ENCODE measurements at regions not wholly inside any gene's neighbourhood (a gene's known extent, or its start where the extent isn't known, plus 50 kb on each side); places are given as distances from the start of the nearest gene placed in this dataset.
"Not testable (repeated sequence)": the region's sequence is repeated elsewhere in the genome, so short reads cannot be mapped to it uniquely, and the experiment has no call there.

- no peak for DNase-seq (ENCODE audit: low read depth)
- H3K4me3 ChIP-seq (ENCODE audit: low read depth, low read length) = no peak overlapping the region
These were observed 1589.1 kb upstream of the SPRY2 start for GRCh38 chr13:81929988-81930387.

DNA sequence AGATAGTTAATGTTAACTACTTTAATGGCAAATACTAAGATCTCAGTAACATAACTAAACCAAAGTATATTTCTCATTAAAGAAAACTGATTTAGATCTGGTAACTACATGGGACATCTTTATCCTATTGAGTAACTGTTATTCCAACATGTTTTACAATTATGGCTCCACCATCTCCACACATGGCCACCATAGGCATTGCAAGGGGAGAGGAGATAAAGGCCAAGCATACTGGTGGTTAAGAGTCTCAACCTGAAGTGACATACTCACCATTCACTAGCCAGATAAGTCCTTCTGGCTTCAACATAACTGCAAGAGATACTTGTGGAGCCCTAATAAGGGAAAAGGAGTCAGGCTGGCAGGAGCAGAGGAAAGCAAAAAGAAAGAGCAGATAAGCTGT lies 1586.4 kb upstream of the SPRY2 start:
- no peak overlapping the region for H3K4me3 ChIP-seq (ENCODE audit: low read depth, low read length)
- DNase-seq (ENCODE audit: low read depth) = no peak

GRCh38 chr13:81917810-81918209 lies 1576.9 kb upstream of the SPRY2 start:
- H3K4me3 ChIP-seq (ENCODE audit: low read depth, low read length) = no peak overlapping the region
- DNase-seq (ENCODE audit: low read depth) = no peak

DNA sequence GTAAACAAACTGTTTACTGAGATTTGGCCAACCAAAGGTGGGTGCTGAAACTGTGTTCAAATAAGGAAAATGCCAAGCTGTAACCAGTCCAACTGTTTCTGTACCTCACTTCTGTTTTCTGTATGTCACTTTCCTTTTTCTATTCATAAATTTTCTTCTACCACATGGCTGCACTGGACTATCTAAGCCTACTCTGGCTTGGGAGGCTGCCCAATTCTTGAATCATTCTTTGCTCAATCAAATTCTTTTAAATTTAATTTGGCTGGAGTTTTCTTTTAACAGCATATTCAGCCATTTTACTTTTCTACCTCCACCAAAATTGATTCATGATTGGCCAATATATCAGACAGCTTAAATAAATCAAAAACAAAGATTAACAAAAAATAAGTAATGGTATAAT lies 1575.5 kb upstream of the SPRY2 start:
- H3K4me3 ChIP-seq (ENCODE audit: low read depth, low read length) = no peak overlapping the region
- DNase-seq (ENCODE audit: low read depth) = no peak

DNA sequence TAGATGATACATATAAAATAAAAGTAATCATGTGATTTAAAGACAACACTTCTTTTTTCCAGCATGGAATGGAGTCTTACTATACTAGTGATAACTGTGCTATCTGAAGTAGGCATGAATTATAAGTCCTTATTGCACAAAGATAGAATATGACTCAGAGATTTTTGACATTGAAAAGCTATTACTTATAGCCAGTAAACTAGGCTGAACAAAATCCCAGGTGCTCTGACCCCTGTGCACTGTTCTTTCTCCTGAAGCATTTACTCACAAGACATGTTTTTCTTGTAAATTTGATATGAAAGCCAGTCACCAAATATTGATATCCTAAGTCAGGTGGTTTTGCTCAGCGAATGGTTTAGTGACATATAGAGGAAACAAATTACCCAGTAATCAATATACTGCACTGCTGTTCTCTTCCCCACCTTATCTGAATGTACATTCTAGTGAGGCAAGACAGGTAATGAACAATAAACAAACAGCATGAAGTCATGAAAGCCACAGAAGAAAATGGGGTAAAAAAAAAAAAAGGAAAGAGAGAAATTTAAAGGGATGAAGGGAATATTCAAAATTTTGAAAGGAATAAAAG lies 1567.0 kb upstream of the SPRY2 start:
- H3K4me3 ChIP-seq (ENCODE audit: low read depth, low read length) = no peak overlapping the region
- DNase-seq (ENCODE audit: low read depth) = no peak

DNA sequence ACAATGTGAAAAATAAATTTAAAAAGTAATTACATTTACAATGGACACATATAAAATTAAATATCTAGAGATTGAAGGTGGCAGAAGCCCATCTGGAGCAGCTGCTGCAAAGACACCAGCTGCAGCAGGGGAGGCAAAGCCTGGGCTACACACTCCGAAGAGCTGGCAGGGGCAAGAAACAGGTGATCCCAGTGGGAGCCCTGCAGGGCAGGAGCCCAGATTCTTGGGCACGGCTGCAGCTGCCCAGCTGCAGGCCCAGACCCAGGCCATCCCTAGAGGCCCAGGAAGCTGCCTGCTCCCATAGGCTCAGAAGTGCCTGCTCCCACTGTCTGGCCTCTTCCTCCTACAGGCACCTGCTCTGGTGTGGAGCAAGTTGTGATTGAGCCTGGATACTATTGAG lies 1547.9 kb upstream of the SPRY2 start:
- DNase-seq (ENCODE audit: low read depth) = no peak
- H3K4me3 ChIP-seq (ENCODE audit: low read depth, low read length) = no peak overlapping the region

GRCh38 chr13:81874681-81875661 lies 1534.0 kb upstream of the SPRY2 start:
- DNase-seq (ENCODE audit: low read depth) = no peak
- H3K4me3 ChIP-seq (ENCODE audit: low read depth, low read length) = no peak overlapping the region

- H3K4me3 ChIP-seq (ENCODE audit: low read depth, low read length) = no peak overlapping the region
- DNase-seq (ENCODE audit: low read depth) = no peak
These were observed 1533.3 kb upstream of the SPRY2 start for GRCh38 chr13:81874253-81874652.

DNA sequence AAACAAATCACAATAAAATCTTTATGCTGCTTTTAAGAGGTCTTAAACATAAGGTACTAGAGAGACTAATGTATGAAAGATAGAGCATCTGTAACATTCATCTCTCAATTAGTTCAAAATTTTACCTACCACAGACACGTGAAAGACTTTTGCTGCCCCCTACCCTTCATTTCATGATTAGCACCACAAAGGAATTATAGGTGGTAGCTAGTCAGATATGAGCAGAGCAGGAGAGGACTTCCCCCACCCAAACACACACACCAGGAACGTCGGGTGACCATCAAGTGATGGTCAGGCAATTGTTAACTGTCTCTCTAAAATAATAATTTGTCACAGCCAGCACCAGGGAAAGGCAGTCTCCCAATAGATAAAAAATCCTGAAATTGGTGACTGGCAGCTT lies 1531.7 kb upstream of the SPRY2 start:
- H3K4me3 ChIP-seq (ENCODE audit: low read depth, low read length) = no peak overlapping the region
- DNase-seq (ENCODE audit: low read depth) = no peak

DNA sequence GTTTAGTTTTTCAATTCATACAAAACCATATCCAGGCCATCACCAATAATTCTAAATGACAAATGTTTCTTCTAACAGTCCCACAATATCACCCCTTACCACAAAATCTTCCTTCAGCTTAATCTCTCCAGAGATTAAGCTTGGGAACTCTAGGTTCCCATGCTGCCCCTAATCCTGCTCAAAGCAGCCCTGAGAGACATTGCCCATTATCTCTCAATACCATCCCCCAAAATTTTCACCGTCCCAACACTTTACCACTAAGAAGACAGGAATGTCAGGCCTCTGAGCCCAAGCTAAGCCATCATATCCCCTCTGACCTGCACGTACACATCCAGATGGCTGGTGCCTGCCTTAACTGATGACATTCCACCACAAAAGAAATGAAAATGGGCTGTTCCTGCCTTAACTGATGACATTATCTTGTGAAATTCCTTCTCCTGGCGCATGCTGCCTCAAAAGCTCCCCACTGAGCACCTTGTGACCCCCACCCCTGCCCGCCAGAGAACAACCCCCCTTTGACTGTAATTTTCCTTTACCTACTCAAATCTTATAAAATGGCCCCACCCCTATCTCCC lies 1530.9 kb upstream of the SPRY2 start:
- not testable (repeated sequence) for H3K4me3 ChIP-seq (ENCODE audit: low read depth, low read length); DNase-seq (ENCODE audit: low read depth)

- H3K4me3 ChIP-seq (ENCODE audit: low read depth, low read length) = no peak overlapping the region
- no peak for DNase-seq (ENCODE audit: low read depth)
These were observed 1507.4 kb upstream of the SPRY2 start for GRCh38 chr13:81848291-81848690.

DNA sequence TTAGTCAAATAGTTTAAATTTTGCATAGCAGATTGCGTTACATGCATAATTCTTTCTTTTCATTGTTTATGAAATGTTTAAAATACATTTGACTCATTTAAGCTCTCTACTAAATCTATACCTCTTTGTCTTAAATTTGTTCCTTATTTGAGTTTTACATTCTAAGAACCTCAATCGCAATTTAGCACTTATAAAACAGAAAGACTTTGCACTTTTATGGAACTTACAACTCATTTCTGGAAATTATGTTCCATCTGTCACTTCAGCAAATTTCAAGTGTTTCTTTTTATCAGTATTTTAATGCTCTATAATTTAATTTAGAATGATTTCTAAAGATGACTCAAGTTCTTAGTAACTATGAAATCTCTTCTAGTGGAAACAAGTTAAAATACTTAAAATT lies 1505.8 kb upstream of the SPRY2 start:
- DNase-seq (ENCODE audit: low read depth) = no peak
- no peak overlapping the region for H3K4me3 ChIP-seq (ENCODE audit: low read depth, low read length)

- DNase-seq (ENCODE audit: low read depth) = no peak
- no peak overlapping the region for H3K4me3 ChIP-seq (ENCODE audit: low read depth, low read length)
These were observed 1480.3 kb upstream of the SPRY2 start for GRCh38 chr13:81821259-81821658.

GRCh38 chr13:81800433-81800832 lies 1459.5 kb upstream of the SPRY2 start:
- H3K4me3 ChIP-seq (ENCODE audit: low read depth, low read length) = no peak overlapping the region
- DNase-seq (ENCODE audit: low read depth) = no peak

- H3K4me3 ChIP-seq (ENCODE audit: low read depth, low read length) = no peak overlapping the region
- no peak for DNase-seq (ENCODE audit: low read depth)
These were observed 1454.8 kb upstream of the SPRY2 start for GRCh38 chr13:81795710-81796109.

GRCh38 chr13:81791641-81792040 lies 1450.7 kb upstream of the SPRY2 start:
- no peak for DNase-seq (ENCODE audit: low read depth)
- no peak overlapping the region for H3K4me3 ChIP-seq (ENCODE audit: low read depth, low read length)

- no peak for DNase-seq (ENCODE audit: low read depth)
These were observed 1440.5 kb upstream of the SPRY2 start for GRCh38 chr13:81781471-81781870.

DNA sequence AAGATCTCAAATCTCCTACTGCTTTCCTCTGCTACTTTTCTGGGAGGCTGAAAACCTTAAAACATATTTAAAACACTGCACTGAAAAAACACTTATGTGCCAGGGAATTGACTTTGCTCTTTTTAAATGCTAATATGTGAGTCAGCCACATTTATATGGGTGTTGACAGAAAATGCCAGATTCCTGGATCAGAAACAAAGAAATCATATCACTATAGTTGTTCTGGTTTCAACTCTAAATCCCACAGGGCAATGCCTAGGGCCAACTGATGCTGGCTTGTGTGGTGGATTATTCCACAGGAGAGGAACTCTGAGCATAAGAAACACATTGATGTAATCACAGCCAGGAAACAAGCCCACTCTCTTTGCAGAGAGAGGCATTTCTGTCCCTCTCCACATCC lies 1439.0 kb upstream of the SPRY2 start:
- no peak for DNase-seq (ENCODE audit: low read depth)
- no peak overlapping the region for H3K4me3 ChIP-seq (ENCODE audit: low read depth, low read length)

More at GRCh38 chr13:81781471-81781870, 1440.5 kb upstream of the SPRY2 start:
- H3K4me3 ChIP-seq (ENCODE audit: low read depth, low read length) = no peak overlapping the region

GRCh38 chr13:81778350-81778749 lies 1437.4 kb upstream of the SPRY2 start:
- no peak overlapping the region for H3K4me3 ChIP-seq (ENCODE audit: low read depth, low read length)
- DNase-seq (ENCODE audit: low read depth) = no peak

DNA sequence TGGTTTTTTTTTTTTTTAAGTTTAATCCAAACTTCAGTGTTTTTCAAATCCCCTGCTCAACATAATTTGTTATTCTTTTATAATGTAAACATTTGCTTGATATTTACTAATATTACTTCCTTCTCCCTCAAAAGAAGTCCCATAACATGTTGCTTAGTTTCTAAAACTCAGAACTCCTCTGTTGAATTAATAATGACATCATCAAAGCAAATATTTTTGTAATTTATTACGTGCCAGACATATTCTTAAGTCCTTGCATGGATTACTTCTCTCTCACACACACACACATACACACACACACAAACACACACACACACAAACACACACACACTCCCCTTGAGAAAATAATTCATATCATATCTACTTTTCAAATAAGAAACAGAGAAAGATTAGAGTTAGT lies 1432.3 kb upstream of the SPRY2 start:
- no peak for DNase-seq (ENCODE audit: low read depth)
- no peak overlapping the region for H3K4me3 ChIP-seq (ENCODE audit: low read depth, low read length)

DNA sequence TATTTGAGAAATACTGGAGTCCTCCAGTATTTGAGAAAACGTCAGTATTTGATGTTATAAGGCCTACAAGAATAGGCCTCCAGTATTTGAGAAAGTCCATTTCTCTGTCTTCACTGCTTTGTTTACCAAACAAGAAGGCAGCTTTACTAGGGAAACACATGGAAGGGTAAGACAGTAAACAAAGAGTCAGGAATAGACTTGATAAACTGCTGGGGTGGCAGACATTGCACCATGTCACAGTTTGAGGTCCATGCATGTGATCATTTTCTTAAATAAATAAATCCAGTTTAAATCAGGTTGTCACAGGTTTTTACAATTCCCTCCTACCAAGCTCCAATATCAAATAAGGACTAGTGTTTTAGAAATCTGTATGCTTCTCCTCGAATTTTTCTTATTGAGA lies 1431.0 kb upstream of the SPRY2 start:
- no peak overlapping the region for H3K4me3 ChIP-seq (ENCODE audit: low read depth, low read length)
- no peak for DNase-seq (ENCODE audit: low read depth)
